ENCODE measurements at regions not wholly inside any gene's neighbourhood (a gene's known extent, or its start where the extent isn't known, plus 50 kb on each side); places are given as distances from the start of the nearest gene placed in this dataset. TPM values are rescaled to one million over a fixed set of nuclear protein-coding genes. Genes with fewer than 3 reads are reported as not detected.

DNA sequence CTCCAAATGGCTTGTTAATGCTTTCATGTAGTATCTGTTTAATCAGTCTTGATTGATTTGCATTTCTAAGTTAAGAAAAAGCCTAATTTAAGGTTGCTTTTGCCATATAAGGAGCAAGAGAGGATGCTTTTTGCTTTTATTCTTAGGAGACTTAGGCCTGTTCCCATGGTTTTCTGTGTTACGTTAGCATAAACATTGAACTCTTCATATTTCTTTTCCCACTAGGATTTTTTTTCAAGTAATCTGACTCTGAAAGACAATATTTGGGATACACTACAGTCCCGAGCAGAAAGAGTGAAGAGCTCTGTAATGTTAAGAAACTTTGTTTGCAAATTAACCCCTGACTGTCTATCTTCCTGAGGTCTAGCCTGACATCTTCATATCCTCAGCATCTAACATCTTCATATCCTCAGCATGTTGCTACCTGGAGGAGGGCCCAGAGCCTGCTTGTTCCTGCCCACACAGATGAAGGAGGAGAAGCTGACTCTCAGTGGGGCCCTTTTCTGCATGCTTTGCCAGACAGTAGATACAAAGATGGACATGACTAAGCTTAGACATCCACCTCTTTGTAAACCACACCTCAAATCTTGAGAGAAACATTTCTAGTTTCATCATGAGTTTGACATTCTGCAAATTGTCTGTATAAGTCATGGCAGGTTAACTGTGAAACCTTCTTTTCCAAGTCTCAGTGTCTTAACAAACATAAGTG is 86.2 kb upstream of the COL6A5 start:
- H3K9me3 ChIP-seq (ENCODE audit: control insufficient read depth in 3 of 3, low read length in 3 of 3): peaks cover 0 to under 1% (median 0%) of the 10 kb centered on the region in 3 donors
- H3K9ac ChIP-seq (ENCODE audit: low read depth in 1 of 3, low read length in 3 of 3): no peak overlapping the region
- H3K27ac ChIP-seq (ENCODE audit: low read depth, low read length): no peak overlapping the region
- no peak overlapping the region for H3K4me3 ChIP-seq (ENCODE audit: low read length in 3 of 3)
- H3K4me1 ChIP-seq (ENCODE audit: control insufficient read depth in 3 of 3, insufficient read depth in 3 of 3, low read length in 3 of 3): peaks cover 0 to 13% (median 2%) of the 10 kb centered on the region in 3 donors
- no peaks in the 10 kb centered on the region for H3K36me3 ChIP-seq (ENCODE audit: control insufficient read depth in 3 of 3, insufficient read depth in 3 of 3, low read length in 3 of 3)
- H3K27me3 ChIP-seq (ENCODE audit: control insufficient read depth in 3 of 3, insufficient read depth in 3 of 3, low read length in 3 of 3): no peaks in the 10 kb centered on the region

DNA sequence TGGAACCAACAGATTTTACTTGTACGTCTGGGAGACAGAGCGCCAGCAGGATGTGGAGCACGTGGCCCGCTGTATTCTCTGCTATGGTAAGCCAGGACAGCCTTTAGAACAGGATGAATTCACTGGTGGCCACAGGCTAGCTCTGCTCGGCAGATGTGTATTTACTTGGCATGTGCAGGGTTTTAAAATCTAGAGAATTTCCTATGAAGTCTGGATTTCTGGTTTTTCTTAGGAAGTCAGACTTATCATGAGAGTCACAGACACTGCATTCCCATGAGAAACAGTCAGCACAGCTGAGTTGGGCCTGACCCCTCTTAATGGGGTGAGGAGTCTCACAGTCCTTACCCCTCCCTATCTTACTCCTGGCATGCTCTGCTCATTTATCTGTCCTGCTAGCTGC is 84.6 kb upstream of the COL6A5 start:
- no peak overlapping the region for H3K9ac ChIP-seq (ENCODE audit: low read depth in 1 of 3, low read length in 3 of 3)
- no peak overlapping the region for H3K27ac ChIP-seq (ENCODE audit: low read depth, low read length)
- H3K27me3 ChIP-seq (ENCODE audit: control insufficient read depth in 3 of 3, insufficient read depth in 3 of 3, low read length in 3 of 3): no peaks in the 10 kb centered on the region
- peaks cover 0 to 13% (median 2%) of the 10 kb centered on the region in 3 donors for H3K4me1 ChIP-seq (ENCODE audit: control insufficient read depth in 3 of 3, insufficient read depth in 3 of 3, low read length in 3 of 3)
- H3K36me3 ChIP-seq (ENCODE audit: control insufficient read depth in 3 of 3, insufficient read depth in 3 of 3, low read length in 3 of 3): no peaks in the 10 kb centered on the region
- no peak overlapping the region for H3K4me3 ChIP-seq (ENCODE audit: low read length in 3 of 3)
- peaks cover 0 to 2% (median 0%) of the 10 kb centered on the region in 3 donors for H3K9me3 ChIP-seq (ENCODE audit: control insufficient read depth in 3 of 3, low read length in 3 of 3)

DNA sequence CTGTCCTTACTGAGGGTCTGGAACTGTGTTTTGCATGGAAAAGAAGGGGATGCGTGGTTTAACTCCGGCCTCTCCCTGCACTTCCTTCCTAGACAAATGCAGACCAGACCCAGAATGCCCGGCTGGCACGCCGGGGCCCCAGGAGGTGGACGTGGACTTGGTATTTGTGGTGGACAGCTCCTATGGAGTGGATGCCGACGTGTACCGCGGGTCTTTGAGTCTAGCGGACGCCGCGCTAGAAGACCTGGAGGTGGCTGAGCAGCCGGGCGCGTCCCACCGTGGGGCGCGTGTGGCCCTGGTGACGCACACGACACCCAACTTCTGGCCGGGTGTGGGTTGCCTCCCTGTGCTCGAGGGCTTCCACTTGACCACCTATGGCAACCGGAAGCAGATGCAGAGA is 81.8 kb upstream of the COL6A5 start:
- Histone ChIP-seq H3K9ac (ENCODE audit: low read depth in 1 of 3, low read length in 3 of 3) (no peak overlapping the region), H3K27me3 (ENCODE audit: control insufficient read depth in 3 of 3, insufficient read depth in 3 of 3, low read length in 3 of 3) (no peaks in the 10 kb centered on the region), H3K36me3 (ENCODE audit: control insufficient read depth in 3 of 3, insufficient read depth in 3 of 3, low read length in 3 of 3) (no peaks in the 10 kb centered on the region), H3K4me3 (ENCODE audit: low read length in 3 of 3) (no peak overlapping the region), H3K27ac (ENCODE audit: low read depth, low read length) (no peak overlapping the region), H3K9me3 (ENCODE audit: control insufficient read depth in 3 of 3, low read length in 3 of 3) (peaks cover 0 to 2% (median 0%) of the 10 kb centered on the region in 3 donors), H3K4me1 (ENCODE audit: control insufficient read depth in 3 of 3, insufficient read depth in 3 of 3, low read length in 3 of 3) (peaks cover 0 to 11% (median 2%) of the 10 kb centered on the region in 3 donors)

DNA sequence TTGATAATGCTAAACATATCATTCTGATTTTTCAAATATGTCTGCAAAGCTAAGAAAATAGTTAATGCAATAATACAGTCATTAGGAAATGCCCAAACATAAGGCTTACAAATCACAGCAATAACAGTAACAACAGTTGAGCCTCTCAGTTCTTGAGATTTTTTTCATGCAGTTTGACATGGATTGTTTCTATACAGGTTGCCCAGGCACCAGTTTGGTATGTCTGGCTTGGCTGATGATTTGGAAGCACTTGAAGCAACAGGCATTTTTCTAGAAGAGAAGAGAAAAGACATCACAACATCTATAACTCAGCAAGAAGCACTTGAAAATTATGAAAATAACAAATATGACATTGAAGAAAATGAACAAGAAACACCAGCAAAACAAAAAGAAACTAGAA is 78.7 kb upstream of the COL6A5 start:
- Histone ChIP-seq H3K4me1 (ENCODE audit: control insufficient read depth in 3 of 3, insufficient read depth in 3 of 3, low read length in 3 of 3) (no peaks in the 10 kb centered on the region), H3K36me3 (ENCODE audit: control insufficient read depth in 3 of 3, insufficient read depth in 3 of 3, low read length in 3 of 3) (no peaks in the 10 kb centered on the region), H3K9me3 (ENCODE audit: control insufficient read depth in 3 of 3, low read length in 3 of 3) (peaks cover 0 to 2% (median 0%) of the 10 kb centered on the region in 3 donors), H3K27ac (ENCODE audit: low read depth, low read length) (no peak overlapping the region), H3K27me3 (ENCODE audit: control insufficient read depth in 3 of 3, insufficient read depth in 3 of 3, low read length in 3 of 3) (no peaks in the 10 kb centered on the region), H3K4me3 (ENCODE audit: low read length in 3 of 3) (no peak overlapping the region), H3K9ac (ENCODE audit: low read depth in 1 of 3, low read length in 3 of 3) (no peak overlapping the region)

DNA sequence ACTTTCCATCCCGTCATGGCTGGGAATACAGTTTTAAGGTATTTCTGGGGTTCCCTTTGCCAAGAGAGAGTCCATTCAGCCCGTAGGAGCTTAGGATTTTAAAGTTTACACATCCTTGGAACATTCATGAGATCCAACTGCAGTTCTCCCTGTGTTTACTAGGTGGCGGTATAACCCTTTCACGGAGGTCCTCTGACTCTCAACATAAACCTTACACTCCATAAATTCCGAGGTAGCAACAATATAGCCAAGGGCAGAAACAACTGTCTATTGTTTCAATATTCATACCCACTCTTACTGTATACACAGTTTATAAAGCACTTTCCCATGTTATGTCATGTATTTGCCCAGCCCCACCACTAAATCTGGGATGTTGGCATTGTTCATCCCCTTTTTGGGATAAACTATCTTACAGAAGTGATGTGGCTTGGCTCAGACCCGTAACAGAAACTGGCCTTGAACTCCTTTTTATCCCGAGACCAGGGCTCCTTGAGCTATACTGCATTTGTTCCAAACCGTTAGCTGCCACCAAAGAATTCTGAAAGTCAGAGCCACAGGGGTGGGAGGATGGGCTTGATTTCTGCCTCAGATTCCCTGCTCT is 69.2 kb upstream of the COL6A5 start:
- H3K36me3 ChIP-seq (ENCODE audit: control insufficient read depth in 3 of 3, insufficient read depth in 3 of 3, low read length in 3 of 3): no peaks in the 10 kb centered on the region
- H3K4me3 ChIP-seq (ENCODE audit: low read length in 3 of 3): no peak overlapping the region
- H3K9ac ChIP-seq (ENCODE audit: low read depth in 1 of 3, low read length in 3 of 3): no peak overlapping the region
- H3K27ac ChIP-seq (ENCODE audit: low read depth, low read length): no peak overlapping the region
- no peaks in the 10 kb centered on the region for H3K9me3 ChIP-seq (ENCODE audit: control insufficient read depth in 3 of 3, low read length in 3 of 3)
- no peaks in the 10 kb centered on the region for H3K4me1 ChIP-seq (ENCODE audit: control insufficient read depth in 3 of 3, insufficient read depth in 3 of 3, low read length in 3 of 3)
- H3K27me3 ChIP-seq (ENCODE audit: control insufficient read depth in 3 of 3, insufficient read depth in 3 of 3, low read length in 3 of 3): peaks cover 0 to 2% (median 0%) of the 10 kb centered on the region in 3 donors

DNA sequence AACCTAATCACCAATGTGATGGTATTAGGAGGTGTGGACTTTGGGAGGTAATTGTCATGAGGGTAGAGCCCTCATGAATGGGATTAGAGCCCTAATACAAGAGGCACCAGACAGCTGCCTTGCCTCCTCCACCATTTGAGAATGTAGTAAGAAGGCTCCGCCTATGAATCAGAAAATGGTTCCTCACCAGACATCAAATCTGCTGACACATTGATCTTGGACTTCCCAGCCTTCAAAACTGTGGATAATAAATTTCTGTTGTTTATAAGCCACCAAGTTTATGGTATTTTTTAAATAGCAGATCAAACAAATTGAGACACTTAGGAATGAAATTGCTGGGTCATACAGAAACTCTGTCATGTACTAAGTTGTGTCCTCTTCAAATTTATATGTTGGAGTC is 56.8 kb upstream of the COL6A5 start:
- Histone ChIP-seq H3K4me1 (ENCODE audit: control insufficient read depth in 3 of 3, insufficient read depth in 3 of 3, low read length in 3 of 3) (no peaks in the 10 kb centered on the region), H3K27ac (ENCODE audit: low read depth, low read length) (no peak overlapping the region), H3K27me3 (ENCODE audit: control insufficient read depth in 3 of 3, insufficient read depth in 3 of 3, low read length in 3 of 3) (no peaks in the 10 kb centered on the region), H3K9me3 (ENCODE audit: control insufficient read depth in 3 of 3, low read length in 3 of 3) (no peaks in the 10 kb centered on the region), H3K36me3 (ENCODE audit: control insufficient read depth in 3 of 3, insufficient read depth in 3 of 3, low read length in 3 of 3) (no peaks in the 10 kb centered on the region), H3K4me3 (ENCODE audit: low read length in 3 of 3) (no peak overlapping the region), H3K9ac (ENCODE audit: low read depth in 1 of 3, low read length in 3 of 3) (no peak overlapping the region)

DNA sequence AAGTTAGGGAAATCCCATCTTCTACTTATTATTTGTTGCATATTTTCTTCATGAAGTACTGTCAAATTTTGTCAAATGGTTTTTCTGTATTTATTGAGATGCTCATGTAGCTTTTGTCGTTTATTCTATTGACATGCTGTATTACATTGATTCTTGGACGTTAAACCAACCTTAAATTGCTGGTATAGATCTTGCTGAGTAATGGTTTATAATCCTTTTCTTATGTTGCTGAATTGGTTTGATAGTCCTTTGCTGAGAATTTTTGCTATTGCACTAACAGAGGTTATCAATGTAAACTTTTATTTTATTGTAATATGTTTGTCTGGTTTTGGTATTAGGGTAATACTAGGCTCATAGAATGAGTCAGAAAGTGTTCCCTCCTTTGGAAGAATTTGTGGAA is 54.3 kb upstream of the COL6A5 start:
- no peaks in the 10 kb centered on the region for H3K36me3 ChIP-seq (ENCODE audit: control insufficient read depth in 3 of 3, insufficient read depth in 3 of 3, low read length in 3 of 3)
- no peaks in the 10 kb centered on the region for H3K9me3 ChIP-seq (ENCODE audit: control insufficient read depth in 3 of 3, low read length in 3 of 3)
- no peak overlapping the region for H3K4me3 ChIP-seq (ENCODE audit: low read length in 3 of 3)
- H3K27ac ChIP-seq (ENCODE audit: low read depth, low read length): no peak overlapping the region
- H3K27me3 ChIP-seq (ENCODE audit: control insufficient read depth in 3 of 3, insufficient read depth in 3 of 3, low read length in 3 of 3): no peaks in the 10 kb centered on the region
- H3K9ac ChIP-seq (ENCODE audit: low read depth in 1 of 3, low read length in 3 of 3): no peak overlapping the region
- no peaks in the 10 kb centered on the region for H3K4me1 ChIP-seq (ENCODE audit: control insufficient read depth in 3 of 3, insufficient read depth in 3 of 3, low read length in 3 of 3)

DNA sequence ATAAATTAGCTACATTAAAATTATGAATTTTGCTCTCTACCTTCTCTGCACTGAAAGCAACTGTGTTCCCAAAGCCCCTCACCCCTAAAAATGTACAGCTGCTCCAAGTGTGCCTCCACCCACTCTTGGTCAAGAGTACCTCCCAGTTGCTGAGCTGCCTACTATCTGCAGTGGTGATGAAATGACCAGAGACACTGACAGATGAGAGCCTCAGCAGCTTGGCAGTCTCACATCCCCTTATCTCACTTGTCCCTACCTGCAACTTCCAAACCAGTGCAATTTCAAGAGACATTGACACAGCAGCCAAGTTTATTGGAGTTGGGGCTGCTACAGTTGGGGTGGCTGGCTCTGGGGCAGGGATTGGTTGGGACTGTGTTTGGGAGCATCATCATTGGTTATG is 52.2 kb upstream of the COL6A5 start:
- no peaks in the 10 kb centered on the region for H3K4me1 ChIP-seq (ENCODE audit: control insufficient read depth in 3 of 3, insufficient read depth in 3 of 3, low read length in 3 of 3)
- no peaks in the 10 kb centered on the region for H3K27me3 ChIP-seq (ENCODE audit: control insufficient read depth in 3 of 3, insufficient read depth in 3 of 3, low read length in 3 of 3)
- H3K36me3 ChIP-seq (ENCODE audit: control insufficient read depth in 3 of 3, insufficient read depth in 3 of 3, low read length in 3 of 3): no peaks in the 10 kb centered on the region

More for the DNA sequence above, 52.2 kb upstream of the COL6A5 start:
- Histone ChIP-seq H3K27ac (ENCODE audit: low read depth, low read length) (no peak overlapping the region), H3K4me3 (ENCODE audit: low read length in 3 of 3) (no peak overlapping the region), H3K9ac (ENCODE audit: low read depth in 1 of 3, low read length in 3 of 3) (no peak overlapping the region), H3K9me3 (ENCODE audit: control insufficient read depth in 3 of 3, low read length in 3 of 3) (no peaks in the 10 kb centered on the region)

Small RNA genes lying in the stretch of these regions (small RNA-seq; reads per million reads assigned to genes)
- gene ENPP7P3 (not detected), gene SNRPCP8 (not detected)
